ENCODE measurements at regions not wholly inside any gene's neighbourhood (a gene's known extent, or its start where the extent isn't known, plus 50 kb on each side); places are given as distances from the start of the nearest gene placed in this dataset.

- TF ChIP-seq YY1 (IDR thresholded peaks at IDR 0.05; ENCODE audit: insufficient read depth, insufficient read length): no peak
- TF ChIP-seq ZNF274 (IDR thresholded peaks at IDR 0.05; ENCODE audit: low read depth, low read length): no peak
- no peak for TF ChIP-seq SUZ12 (IDR thresholded peaks at IDR 0.05; ENCODE audit: extremely low read depth, insufficient read depth, insufficient read length)
- no peak for DNase-seq (ENCODE audit: low read depth, low spot score)
- H3K9me3 ChIP-seq (ENCODE audit: insufficient read depth, low read length): no peaks in the 10 kb centered on the region
Observed at GRCh38 chr4:179757641-179758040, 2315.4 kb upstream of the AGA start.

GRCh38 chr4:179762840-179763239 lies 2320.6 kb upstream of the AGA start:
- H3K4me1 ChIP-seq (ENCODE audit: insufficient read depth, insufficient read length): no peaks in the 10 kb centered on the region
- DNase-seq (ENCODE audit: low read depth, low spot score): no peak
- H3K4me3 ChIP-seq (ENCODE audit: insufficient read length, low read depth): no peak overlapping the region
- TF ChIP-seq SUZ12 (IDR thresholded peaks at IDR 0.05; ENCODE audit: extremely low read depth, insufficient read depth, insufficient read length) (no peak), YY1 (IDR thresholded peaks at IDR 0.05; ENCODE audit: insufficient read depth, insufficient read length) (no peak), ZNF274 (IDR thresholded peaks at IDR 0.05; ENCODE audit: low read depth, low read length) (no peak)
- no peaks in the 10 kb centered on the region for H3K36me3 ChIP-seq (ENCODE audit: insufficient read depth, insufficient read length, low read length)
- no peaks in the 10 kb centered on the region for H3K27me3 ChIP-seq (ENCODE audit: insufficient read depth, insufficient read length)
- no peak overlapping the region for H3K9ac ChIP-seq (ENCODE audit: insufficient read length, low read depth)
- no peaks in the 10 kb centered on the region for H3K9me3 ChIP-seq (ENCODE audit: insufficient read depth, low read length)

More at GRCh38 chr4:179757641-179758040, 2315.4 kb upstream of the AGA start:
- H3K9ac ChIP-seq (ENCODE audit: insufficient read length, low read depth): no peak overlapping the region
- no peak overlapping the region for H3K4me3 ChIP-seq (ENCODE audit: insufficient read length, low read depth)
- H3K36me3 ChIP-seq (ENCODE audit: insufficient read depth, insufficient read length, low read length): no peaks in the 10 kb centered on the region
- H3K27me3 ChIP-seq (ENCODE audit: insufficient read depth, insufficient read length): no peaks in the 10 kb centered on the region
- H3K4me1 ChIP-seq (ENCODE audit: insufficient read depth, insufficient read length): no peaks in the 10 kb centered on the region

GRCh38 chr4:179766938-179767337 lies 2324.7 kb upstream of the AGA start:
- Histone ChIP-seq H3K4me3 (ENCODE audit: insufficient read length, low read depth) (no peak overlapping the region), H3K9me3 (ENCODE audit: insufficient read depth, low read length) (no peaks in the 10 kb centered on the region), H3K4me1 (ENCODE audit: insufficient read depth, insufficient read length) (no peaks in the 10 kb centered on the region), H3K27me3 (ENCODE audit: insufficient read depth, insufficient read length) (no peaks in the 10 kb centered on the region), H3K9ac (ENCODE audit: insufficient read length, low read depth) (no peak overlapping the region), H3K36me3 (ENCODE audit: insufficient read depth, insufficient read length, low read length) (no peaks in the 10 kb centered on the region)
- no peak for TF ChIP-seq ZNF274 (IDR thresholded peaks at IDR 0.05; ENCODE audit: low read depth, low read length)
- no peak for TF ChIP-seq SUZ12 (IDR thresholded peaks at IDR 0.05; ENCODE audit: extremely low read depth, insufficient read depth, insufficient read length)
- no peak for TF ChIP-seq YY1 (IDR thresholded peaks at IDR 0.05; ENCODE audit: insufficient read depth, insufficient read length)
- no peak for DNase-seq (ENCODE audit: low read depth, low spot score)

- H3K4me3 ChIP-seq (ENCODE audit: insufficient read length, low read depth): no peak overlapping the region
- no peaks in the 10 kb centered on the region for H3K4me1 ChIP-seq (ENCODE audit: insufficient read depth, insufficient read length)
- no peaks in the 10 kb centered on the region for H3K9me3 ChIP-seq (ENCODE audit: insufficient read depth, low read length)
- no peak overlapping the region for H3K9ac ChIP-seq (ENCODE audit: insufficient read length, low read depth)
- TF ChIP-seq SUZ12 (IDR thresholded peaks at IDR 0.05; ENCODE audit: extremely low read depth, insufficient read depth, insufficient read length) (no peak), YY1 (IDR thresholded peaks at IDR 0.05; ENCODE audit: insufficient read depth, insufficient read length) (no peak), ZNF274 (IDR thresholded peaks at IDR 0.05; ENCODE audit: low read depth, low read length) (no peak)
- DNase-seq (ENCODE audit: low read depth, low spot score): no peak
- H3K27me3 ChIP-seq (ENCODE audit: insufficient read depth, insufficient read length): no peaks in the 10 kb centered on the region
- no peaks in the 10 kb centered on the region for H3K36me3 ChIP-seq (ENCODE audit: insufficient read depth, insufficient read length, low read length)
Observed at GRCh38 chr4:179768996-179769395, 2326.8 kb upstream of the AGA start.

- H3K4me3 ChIP-seq (ENCODE audit: insufficient read length, low read depth): no peak overlapping the region
- no peak for DNase-seq (ENCODE audit: low read depth, low spot score)
- no peaks in the 10 kb centered on the region for H3K27me3 ChIP-seq (ENCODE audit: insufficient read depth, insufficient read length)
- TF ChIP-seq ZNF274 (IDR thresholded peaks at IDR 0.05; ENCODE audit: low read depth, low read length) (no peak), YY1 (IDR thresholded peaks at IDR 0.05; ENCODE audit: insufficient read depth, insufficient read length) (no peak), SUZ12 (IDR thresholded peaks at IDR 0.05; ENCODE audit: extremely low read depth, insufficient read depth, insufficient read length) (no peak)
- no peaks in the 10 kb centered on the region for H3K36me3 ChIP-seq (ENCODE audit: insufficient read depth, insufficient read length, low read length)
- no peaks in the 10 kb centered on the region for H3K9me3 ChIP-seq (ENCODE audit: insufficient read depth, low read length)
- H3K4me1 ChIP-seq (ENCODE audit: insufficient read depth, insufficient read length): no peaks in the 10 kb centered on the region
- H3K9ac ChIP-seq (ENCODE audit: insufficient read length, low read depth): no peak overlapping the region
Observed at GRCh38 chr4:179797738-179798137, 2355.5 kb upstream of the AGA start.

GRCh38 chr4:179803857-179804256 lies 2361.6 kb upstream of the AGA start:
- Histone ChIP-seq H3K36me3 (ENCODE audit: insufficient read depth, insufficient read length, low read length) (no peaks in the 10 kb centered on the region), H3K4me3 (ENCODE audit: insufficient read length, low read depth) (no peak overlapping the region), H3K27me3 (ENCODE audit: insufficient read depth, insufficient read length) (no peaks in the 10 kb centered on the region), H3K4me1 (ENCODE audit: insufficient read depth, insufficient read length) (no peaks in the 10 kb centered on the region), H3K9ac (ENCODE audit: insufficient read length, low read depth) (no peak overlapping the region), H3K9me3 (ENCODE audit: insufficient read depth, low read length) (no peaks in the 10 kb centered on the region)
- TF ChIP-seq YY1 (IDR thresholded peaks at IDR 0.05; ENCODE audit: insufficient read depth, insufficient read length): no peak
- no peak for TF ChIP-seq ZNF274 (IDR thresholded peaks at IDR 0.05; ENCODE audit: low read depth, low read length)
- TF ChIP-seq SUZ12 (IDR thresholded peaks at IDR 0.05; ENCODE audit: extremely low read depth, insufficient read depth, insufficient read length): no peak
- no peak for DNase-seq (ENCODE audit: low read depth, low spot score)

- Histone ChIP-seq H3K9me3 (ENCODE audit: insufficient read depth, low read length) (no peaks in the 10 kb centered on the region), H3K27me3 (ENCODE audit: insufficient read depth, insufficient read length) (no peaks in the 10 kb centered on the region), H3K4me1 (ENCODE audit: insufficient read depth, insufficient read length) (no peaks in the 10 kb centered on the region), H3K9ac (ENCODE audit: insufficient read length, low read depth) (no peak overlapping the region), H3K36me3 (ENCODE audit: insufficient read depth, insufficient read length, low read length) (no peaks in the 10 kb centered on the region), H3K4me3 (ENCODE audit: insufficient read length, low read depth) (no peak overlapping the region)
- no peak for TF ChIP-seq SUZ12 (IDR thresholded peaks at IDR 0.05; ENCODE audit: extremely low read depth, insufficient read depth, insufficient read length)
- no peak for TF ChIP-seq ZNF274 (IDR thresholded peaks at IDR 0.05; ENCODE audit: low read depth, low read length)
- no peak for TF ChIP-seq YY1 (IDR thresholded peaks at IDR 0.05; ENCODE audit: insufficient read depth, insufficient read length)
- no peak for DNase-seq (ENCODE audit: low read depth, low spot score)
Observed at GRCh38 chr4:179804440-179804839, 2362.2 kb upstream of the AGA start.

Measured in NT2/D1 (cell line).